ENCODE measurements at regions not wholly inside any gene's neighbourhood (a gene's known extent, or its start where the extent isn't known, plus 50 kb on each side); places are given as distances from the start of the nearest gene placed in this dataset.

GRCh38 chr3:95254061-95254460 is 1191.2 kb downstream of the NSUN3 start:
- H3K4me3 Mint-ChIP-seq = no peak overlapping the region
- no peak overlapping the region for H3K27ac Mint-ChIP-seq
- H3K36me3 Mint-ChIP-seq (ENCODE audit: low read depth) = no peaks in the 10 kb centered on the region
- no peaks in the 10 kb centered on the region for H3K4me1 Mint-ChIP-seq (ENCODE audit: low read depth)
- Histone ChIP-seq H3K4me3 (ENCODE audit: low read length) (no peak overlapping the region), H3K27me3 (ENCODE audit: control insufficient read depth in 1 of 2, insufficient read depth in 2 of 2, low read length in 2 of 2) (no peaks in the 10 kb centered on the region), H3K4me1 (ENCODE audit: insufficient read depth, low read length) (no peaks in the 10 kb centered on the region), H3K27ac (ENCODE audit: low read depth in 1 of 2, low read length in 2 of 2) (no peak overlapping the region), H3K36me3 (ENCODE audit: insufficient read depth, low read length) (no peaks in the 10 kb centered on the region), H3K9me3 (ENCODE audit: control insufficient read depth in 1 of 2, insufficient read depth in 1 of 2, low read length in 2 of 2) (peaks cover 5 to 9% of the 10 kb centered on the region in 2 experiments)
- ATAC-seq (ENCODE audit: poor library complexity) (no peak), DNase-seq (no peak)
- intact Hi-C loops (cut with DNase I, micrococcal nuclease) = no loop called here
- H3K9me3 Mint-ChIP-seq = peaks cover 14% of the 10 kb centered on the region
- ChIA-PET POLR2A (no interaction called here), CTCF (no interaction called here)
- no peaks in the 10 kb centered on the region for H3K27me3 Mint-ChIP-seq
- no peak for TF ChIP-seq CTCF (IDR thresholded peaks at IDR 0.05)

- H3K27ac Mint-ChIP-seq = no peak overlapping the region
- no peak overlapping the region for H3K4me3 Mint-ChIP-seq
- H3K27ac ChIP-seq (ENCODE audit: low read depth in 1 of 2, low read length in 2 of 2) = no peak overlapping the region
- H3K9me3 Mint-ChIP-seq = peaks cover 14% of the 10 kb centered on the region
- no peaks in the 10 kb centered on the region for H3K4me1 ChIP-seq (ENCODE audit: insufficient read depth, low read length)
- ATAC-seq (ENCODE audit: poor library complexity) (no peak), DNase-seq (no peak)
- H3K9me3 ChIP-seq (ENCODE audit: control insufficient read depth in 1 of 2, insufficient read depth in 1 of 2, low read length in 2 of 2) = peaks cover 5 to 9% of the 10 kb centered on the region in 2 experiments
- no peak for TF ChIP-seq CTCF (IDR thresholded peaks at IDR 0.05)
- no peak overlapping the region for H3K4me3 ChIP-seq (ENCODE audit: low read length)
- intact Hi-C loops (cut with DNase I, micrococcal nuclease) = no loop called here
- H3K27me3 Mint-ChIP-seq = no peaks in the 10 kb centered on the region
- CTCF ChIA-PET = no interaction called here
- no peaks in the 10 kb centered on the region for H3K36me3 Mint-ChIP-seq (ENCODE audit: low read depth)
- POLR2A ChIA-PET = no interaction called here
- H3K36me3 ChIP-seq (ENCODE audit: insufficient read depth, low read length) = no peaks in the 10 kb centered on the region
- H3K4me1 Mint-ChIP-seq (ENCODE audit: low read depth) = no peaks in the 10 kb centered on the region
- no peaks in the 10 kb centered on the region for H3K27me3 ChIP-seq (ENCODE audit: control insufficient read depth in 1 of 2, insufficient read depth in 2 of 2, low read length in 2 of 2)
These were observed 1191.9 kb downstream of the NSUN3 start for GRCh38 chr3:95254758-95255157.

GRCh38 chr3:95265129-95265528 is 1202.3 kb downstream of the NSUN3 start:
- no peaks in the 10 kb centered on the region for H3K36me3 Mint-ChIP-seq (ENCODE audit: low read depth)
- DNase-seq (no peak), ATAC-seq (ENCODE audit: poor library complexity) (no peak)
- no peaks in the 10 kb centered on the region for H3K4me1 Mint-ChIP-seq (ENCODE audit: low read depth)
- no peak overlapping the region for H3K27ac Mint-ChIP-seq
- no peaks in the 10 kb centered on the region for H3K36me3 ChIP-seq (ENCODE audit: insufficient read depth, low read length)
- CTCF ChIA-PET = no interaction called here
- peaks cover 3 to 11% of the 10 kb centered on the region in 2 experiments for H3K9me3 ChIP-seq (ENCODE audit: control insufficient read depth in 1 of 2, insufficient read depth in 1 of 2, low read length in 2 of 2)
- H3K27me3 Mint-ChIP-seq = no peaks in the 10 kb centered on the region
- intact Hi-C loops (cut with DNase I, micrococcal nuclease) = no loop called here
- H3K4me1 ChIP-seq (ENCODE audit: insufficient read depth, low read length) = no peaks in the 10 kb centered on the region
- H3K4me3 Mint-ChIP-seq = no peak overlapping the region
- no peak overlapping the region for H3K4me3 ChIP-seq (ENCODE audit: low read length)
- no peak overlapping the region for H3K27ac ChIP-seq (ENCODE audit: low read depth in 1 of 2, low read length in 2 of 2)
- peaks cover 5% of the 10 kb centered on the region for H3K9me3 Mint-ChIP-seq
- POLR2A ChIA-PET = no interaction called here
- no peaks in the 10 kb centered on the region for H3K27me3 ChIP-seq (ENCODE audit: control insufficient read depth in 1 of 2, insufficient read depth in 2 of 2, low read length in 2 of 2)
- TF ChIP-seq CTCF (IDR thresholded peaks at IDR 0.05) = no peak
